GM12865 (cell line): ENCODE measurements at regions not wholly inside any gene's neighbourhood (a gene's known extent, or its start where the extent isn't known, plus 50 kb on each side); places are given as distances from the start of the nearest gene placed in this dataset.

Experiments used
- DNase-seq: peaks from one replicate; pipeline ENCODE4 v3.0.0; 2010; ENCODE audit warnings: low read depth
- H3K4me3 ChIP-seq: 2 replicates; pipeline ENCODE4 v1.5.1; 2011; ENCODE audit warnings: mild to moderate bottlenecking, low read depth, low read length, control low read depth
- CTCF ChIP-seq: IDR thresholded peaks from 2 replicates; pipeline ENCODE4 v1.5.1; 2011; ENCODE audit warnings: low read length, control low read depth, low read depth, inconsistent platforms; ENCODE audit not compliant: insufficient read depth; ENCODE audit errors: missing control alignments

- peak; percentile 61 for DNase-seq
- no peak for TF ChIP-seq CTCF
These were observed 237.3 kb upstream of the SP8 start for GRCh38 chr7:21023841-21024484.

GRCh38 chr7:21024485-21024867 lies 237.8 kb upstream of the SP8 start:
- no peak for DNase-seq
- no peak overlapping the region for H3K4me3 ChIP-seq
- no peak for TF ChIP-seq CTCF

More at GRCh38 chr7:21023841-21024484, 237.3 kb upstream of the SP8 start:
- H3K4me3 ChIP-seq: no peak overlapping the region

- TF ChIP-seq CTCF: no peak
- peak; percentile 15 for DNase-seq
- no peak overlapping the region for H3K4me3 ChIP-seq
These were observed 241.5 kb upstream of the SP8 start for GRCh38 chr7:21028186-21028585.

GRCh38 chr7:21028599-21028998 lies 241.9 kb upstream of the SP8 start:
- no peak for TF ChIP-seq CTCF
- H3K4me3 ChIP-seq: no peak overlapping the region
- no peak for DNase-seq

- no peak for TF ChIP-seq CTCF
These were observed 242.3 kb upstream of the SP8 start for GRCh38 chr7:21029006-21029405.

GRCh38 chr7:21030237-21030871 lies 243.7 kb upstream of the SP8 start:
- TF ChIP-seq CTCF: no peak
- no peak for DNase-seq
- H3K4me3 ChIP-seq: no peak overlapping the region

More at GRCh38 chr7:21029006-21029405, 242.3 kb upstream of the SP8 start:
- H3K4me3 ChIP-seq: no peak overlapping the region
- DNase-seq: no peak

- no peak for TF ChIP-seq CTCF
- H3K4me3 ChIP-seq: no peak overlapping the region
- DNase-seq: no peak
These were observed 254.6 kb upstream of the SP8 start for GRCh38 chr7:21041252-21041651.
